Kidney (tissue), 13 donors: ENCODE measurements at regions not wholly inside any gene's neighbourhood (a gene's known extent, or its start where the extent isn't known, plus 50 kb on each side); places are given as distances from the start of the nearest gene placed in this dataset.

Experiments
- DNase-seq, 5 donors: peaks; one replicate each; pipeline ENCODE4 v3.0.0-alpha.2; 2013 to 2020
- FAIRE-seq: peaks from 2 replicates; lab custom pipeline; 2012; peaks lifted over from hg19 to GRCh38; lab: Jason Lieb, UNC
- H3K27ac ChIP-seq, 2 donors: one replicate each; pipeline ENCODE4 v1.7.0; 2013; ENCODE audit warnings: low read depth in 2 of 2, low read length in 2 of 2, inconsistent platforms in 1 of 2
- H3K27me3 ChIP-seq: one replicate; pipeline ENCODE4 v1.7.1; 2013; ENCODE audit warnings: low read length, inconsistent platforms; ENCODE audit not compliant: control insufficient read depth, insufficient read depth
- H3K36me3 ChIP-seq, 3 donors: one replicate each; pipeline versions ENCODE4 v1.7.0 to v1.7.1; 2013; ENCODE audit warnings: low read length in 3 of 3, control low read depth in 1 of 3, inconsistent platforms in 1 of 3; ENCODE audit not compliant: insufficient read depth in 3 of 3, control insufficient read depth in 2 of 3
- H3K4me1 ChIP-seq, 3 donors: one replicate each; pipeline versions ENCODE4 v1.7.0 to v1.7.1; 2013; ENCODE audit warnings: low read length in 3 of 3, inconsistent platforms in 1 of 3, low read depth in 1 of 3; ENCODE audit not compliant: control insufficient read depth in 2 of 3, insufficient read depth in 2 of 3
- H3K4me3 ChIP-seq, 3 donors: one replicate each; pipeline versions ENCODE4 v1.7.0 to v1.8.1; 2013; ENCODE audit warnings: low read length in 3 of 3, control low read depth in 1 of 3, inconsistent platforms in 1 of 3
- H3K9ac ChIP-seq, 3 donors: one replicate each; pipeline versions ENCODE4 v1.7.0 to v1.7.1; 2013; ENCODE audit warnings: low read length in 3 of 3, control low read depth in 1 of 3, inconsistent platforms in 1 of 3
- H3K9me3 ChIP-seq, 3 donors: one replicate each; pipeline versions ENCODE4 v1.7.0 to v1.7.1; 2013; ENCODE audit warnings: low read length in 3 of 3, control low read depth in 1 of 3, inconsistent platforms in 1 of 3; ENCODE audit not compliant: control insufficient read depth in 2 of 3, insufficient read depth in 1 of 3
- CTCF ChIP-seq: IDR thresholded peaks from 3 replicates; pipeline ENCODE4 v1.5.1; 2012; ENCODE audit warnings: mild to moderate bottlenecking, moderate library complexity, borderline replicate concordance; ENCODE audit not compliant: insufficient read depth; ENCODE audit errors: extremely low read depth
- intact Hi-C: fragments of 100-400 bp; cut with DNase I; formaldehyde crosslinking; loops from one replicate; pipeline ENCODE4 v1.11.1; 2022
- donor health status: control.
- donor health status: control.
- donor health status: control.
- donor health status: control.
- donor health status: control.
- donor health status: DM: yes; HTN: yes; CAD: no.
- donor health status: Normal renal cell carcinoma (clear cell type).

- Histone ChIP-seq H3K36me3 (no peaks in the 10 kb centered on the region), H3K27ac (no peak overlapping the region), H3K4me1 (no peaks in the 10 kb centered on the region), H3K9me3 (no peaks in the 10 kb centered on the region), H3K4me3 (no peak overlapping the region), H3K27me3 (no peaks in the 10 kb centered on the region), H3K9ac (no peak overlapping the region)
- intact Hi-C loops = no loop called here
- FAIRE-seq (no peak), DNase-seq (no peak)
- no peak for TF ChIP-seq CTCF
Measured at GRCh38 chrX:121333942-121334341, 286.5 kb downstream of the GLUD2 start.

- DNase-seq (no peak), FAIRE-seq (no peak)
- no peaks in the 10 kb centered on the region for H3K27me3 ChIP-seq
- intact Hi-C loops = no loop called here
- H3K4me3 ChIP-seq = no peak overlapping the region
- no peaks in the 10 kb centered on the region for H3K36me3 ChIP-seq
- no peak for TF ChIP-seq CTCF
- no peaks in the 10 kb centered on the region for H3K4me1 ChIP-seq
- no peak overlapping the region for H3K27ac ChIP-seq
- no peaks in the 10 kb centered on the region for H3K9me3 ChIP-seq
- H3K9ac ChIP-seq = no peak overlapping the region
Measured at GRCh38 chrX:121336831-121337421, 289.5 kb downstream of the GLUD2 start.

- no peaks in the 10 kb centered on the region for H3K9me3 ChIP-seq
- intact Hi-C loops = no loop called here
- no peaks in the 10 kb centered on the region for H3K27me3 ChIP-seq
- no peaks in the 10 kb centered on the region for H3K36me3 ChIP-seq
- no peaks in the 10 kb centered on the region for H3K4me1 ChIP-seq
- DNase-seq (no peak), FAIRE-seq (no peak)
- TF ChIP-seq CTCF = no peak
- no peak overlapping the region for H3K27ac ChIP-seq
- H3K9ac ChIP-seq = no peak overlapping the region
- no peak overlapping the region for H3K4me3 ChIP-seq
Measured at GRCh38 chrX:121337816-121338215, 290.4 kb downstream of the GLUD2 start.

- H3K36me3 ChIP-seq = no peaks in the 10 kb centered on the region
- DNase-seq = no peak
- H3K27ac ChIP-seq = no peak overlapping the region
- TF ChIP-seq CTCF = no peak
- no peak for FAIRE-seq
- no peak overlapping the region for H3K9ac ChIP-seq
- H3K4me1 ChIP-seq = no peaks in the 10 kb centered on the region
- H3K4me3 ChIP-seq = no peak overlapping the region
- intact Hi-C loops = no loop called here
- no peaks in the 10 kb centered on the region for H3K9me3 ChIP-seq
- no peaks in the 10 kb centered on the region for H3K27me3 ChIP-seq
Measured at GRCh38 chrX:121349263-121349662, 301.9 kb downstream of the GLUD2 start.
